ENCODE measurements at regions not wholly inside any gene's neighbourhood (a gene's known extent, or its start where the extent isn't known, plus 50 kb on each side); places are given as distances from the start of the nearest gene placed in this dataset.
A peak's percentile ranks its signal among the peaks of the same experiment; 100 is the strongest.
"Not testable (repeated sequence)": the region's sequence is repeated elsewhere in the genome, so short reads cannot be mapped to it uniquely, and the experiment has no call there.

GRCh38 chr3:180414157-180414556 lies 187.8 kb upstream of the TTC14 start:
- DNase-seq = no peak

DNA sequence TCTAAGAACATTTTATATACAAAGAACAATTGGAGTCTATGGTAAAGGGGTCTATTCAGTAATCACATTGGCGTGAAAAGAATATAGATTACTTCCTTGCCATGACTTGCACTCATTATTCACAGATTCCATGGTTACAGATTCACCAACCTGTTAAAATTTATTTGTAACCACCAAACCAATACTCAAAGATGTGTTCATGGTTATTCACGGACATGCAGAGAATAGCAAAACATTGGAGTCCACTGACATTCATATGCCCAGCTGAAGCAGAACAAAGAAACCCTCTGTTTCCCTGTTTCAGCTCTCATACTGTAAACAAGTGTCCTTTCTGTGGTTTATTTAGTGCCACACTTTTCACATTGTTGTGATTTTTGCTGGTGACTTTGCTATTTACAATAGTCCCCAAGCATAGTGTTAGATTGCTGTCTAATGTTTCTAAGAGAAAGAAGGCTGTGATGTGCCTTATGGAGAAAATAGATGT lies 185.8 kb upstream of the TTC14 start:
- DNase-seq = peak in 8 of 56 donors; percentile 1 to 29 (median 7)

GRCh38 chr3:180417241-180417640 lies 184.7 kb upstream of the TTC14 start:
- DNase-seq = no peak

DNA sequence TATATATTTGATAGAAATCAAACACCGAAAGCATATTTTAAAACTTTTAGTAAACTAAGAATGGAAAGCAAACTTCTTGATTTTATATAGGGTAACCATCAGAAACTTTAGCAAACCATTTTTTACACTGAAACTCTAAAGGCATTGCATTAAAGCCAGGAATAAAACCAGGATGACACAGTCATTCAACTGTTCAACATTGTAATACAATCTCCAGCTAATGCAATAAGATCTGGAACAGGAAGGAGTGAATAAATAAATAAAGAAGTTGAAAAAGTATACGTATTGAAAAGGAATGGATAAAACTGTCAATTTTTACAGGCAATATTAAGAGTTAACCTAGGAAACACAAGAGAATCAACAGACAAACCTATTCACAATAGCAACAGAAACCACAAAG lies 181.9 kb upstream of the TTC14 start:
- DNase-seq = no peak

- no peak for DNase-seq
Measured at GRCh38 chr3:180420804-180421203, 181.2 kb upstream of the TTC14 start.

DNA sequence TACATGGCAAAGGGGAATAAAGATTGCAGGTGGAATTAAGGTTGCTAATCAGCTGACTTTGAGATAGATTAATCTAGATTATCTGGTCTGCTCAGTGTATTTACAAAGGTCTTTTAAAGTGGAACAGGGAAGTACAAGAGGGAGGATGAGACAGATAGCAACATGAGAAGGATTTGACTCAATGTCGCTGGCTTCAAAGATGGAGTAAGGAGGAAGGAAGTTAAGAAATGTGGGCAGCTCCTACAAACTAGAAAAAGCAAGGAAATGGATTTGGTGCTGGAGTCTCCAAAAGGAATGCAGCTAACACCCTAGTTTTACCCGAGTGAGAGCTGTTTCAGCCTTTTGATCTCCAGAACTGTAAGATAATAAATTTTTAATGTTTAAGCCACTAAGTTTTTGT lies 180.7 kb upstream of the TTC14 start:
- DNase-seq = no peak

- DNase-seq = no peak
Measured at GRCh38 chr3:180421721-180422120, 180.2 kb upstream of the TTC14 start.

- DNase-seq = not testable (repeated sequence)
Measured at GRCh38 chr3:180424305-180424704, 177.7 kb upstream of the TTC14 start.

GRCh38 chr3:180430896-180431295 lies 171.1 kb upstream of the TTC14 start:
- no peak for DNase-seq

DNA sequence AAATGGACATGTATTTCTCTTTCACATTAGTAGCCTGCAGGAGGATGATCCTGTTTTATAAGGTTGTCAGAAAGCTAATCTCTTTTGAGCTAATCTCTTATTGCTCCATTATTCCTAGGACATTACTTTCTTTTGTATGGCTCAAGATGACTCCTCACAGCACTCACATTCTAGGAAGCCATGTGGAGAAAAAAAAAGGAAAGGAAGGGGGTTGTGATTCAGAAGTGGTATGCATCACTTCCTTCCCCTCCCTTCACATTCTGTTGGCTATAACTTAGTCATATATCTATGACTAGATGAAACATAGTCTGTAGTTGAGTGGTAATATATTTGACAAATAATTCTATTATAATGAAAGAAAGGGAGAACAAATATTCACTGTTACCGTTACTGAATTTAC lies 168.8 kb upstream of the TTC14 start:
- DNase-seq = no peak

DNA sequence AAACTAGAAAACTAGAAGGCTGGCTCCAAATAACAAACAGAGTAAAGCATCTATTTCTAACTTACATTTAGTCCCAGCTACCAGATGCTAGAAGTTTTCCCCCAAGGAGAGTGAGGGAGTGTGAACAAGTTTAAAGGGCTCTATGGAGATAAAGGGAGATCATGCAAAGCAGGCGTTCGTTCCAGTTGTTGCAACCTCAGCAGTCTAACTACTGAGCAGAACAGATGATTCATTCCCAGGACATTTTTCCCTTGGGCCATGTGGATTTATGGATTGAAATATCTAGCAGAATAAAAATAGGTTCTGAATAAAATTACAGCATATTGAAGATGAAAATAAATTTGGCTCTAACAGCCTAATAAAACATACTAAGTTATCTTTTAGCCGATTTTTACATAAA lies 154.8 kb upstream of the TTC14 start:
- no peak for DNase-seq

DNA sequence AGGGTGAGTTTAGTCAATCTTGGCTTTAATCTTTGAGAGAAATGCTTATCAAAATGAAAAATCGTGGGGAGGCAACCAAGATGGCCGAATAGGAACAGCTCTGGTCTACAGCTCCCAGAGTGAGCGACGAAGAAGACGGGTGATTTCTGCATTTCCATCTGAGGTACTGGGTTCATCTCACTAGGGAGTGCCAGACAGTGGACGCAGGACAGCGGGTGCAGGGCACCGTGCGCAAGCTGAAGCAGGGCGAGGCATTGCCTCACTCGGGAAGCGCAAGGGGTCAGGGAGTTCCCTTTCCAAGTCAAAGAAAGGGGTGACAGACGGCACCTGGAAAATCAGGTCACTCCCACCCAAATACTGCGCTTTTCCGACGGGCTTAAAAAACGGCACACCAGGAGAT lies 153.6 kb upstream of the TTC14 start:
- not testable (repeated sequence) for DNase-seq

DNA sequence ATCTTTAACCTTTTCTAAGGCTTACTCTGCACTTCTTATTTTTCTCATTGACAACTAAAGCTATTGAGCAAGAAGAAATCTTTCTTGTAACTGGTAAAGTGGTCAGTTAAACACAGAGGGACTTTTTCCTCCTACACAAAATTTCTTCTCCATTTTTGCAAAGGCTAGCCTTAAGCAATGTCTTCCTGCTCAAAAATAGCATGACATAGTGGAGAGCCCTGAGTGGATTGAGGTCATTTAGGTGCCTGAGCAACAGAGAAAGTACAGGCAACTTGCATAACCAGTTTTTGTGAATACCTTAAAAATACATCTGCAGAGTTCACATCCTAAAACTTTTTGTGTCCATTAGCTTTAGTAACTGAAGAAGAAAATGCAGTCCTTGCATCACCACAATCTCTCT lies 144.7 kb upstream of the TTC14 start:
- DNase-seq = no peak

DNA sequence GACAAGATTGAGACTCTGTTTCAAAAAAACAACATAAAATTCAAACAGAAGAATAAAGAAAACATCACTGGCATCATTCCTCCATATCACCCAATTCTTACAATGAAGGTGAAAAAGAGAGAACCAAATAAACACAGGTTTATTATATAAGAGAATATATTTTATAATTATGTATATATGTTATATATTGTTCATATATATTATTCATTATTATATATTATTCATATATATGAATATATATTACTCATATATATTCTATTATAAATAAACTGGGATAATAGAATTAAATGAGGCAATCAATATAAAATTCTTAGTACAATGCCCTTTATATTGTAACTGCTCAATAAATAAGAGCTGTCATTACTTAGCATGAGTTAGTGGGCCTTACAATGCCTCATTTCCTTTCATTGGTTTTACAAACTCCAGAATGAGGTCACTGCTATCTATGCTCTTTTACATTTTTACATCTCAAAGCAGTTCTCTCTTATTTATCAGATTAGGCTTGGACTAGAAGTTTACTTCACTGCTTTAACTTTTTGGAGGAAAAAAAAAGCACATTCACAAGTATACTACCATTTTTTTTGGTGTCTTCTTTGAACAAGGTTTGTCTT lies 135.5 kb upstream of the TTC14 start:
- no peak for DNase-seq

DNA sequence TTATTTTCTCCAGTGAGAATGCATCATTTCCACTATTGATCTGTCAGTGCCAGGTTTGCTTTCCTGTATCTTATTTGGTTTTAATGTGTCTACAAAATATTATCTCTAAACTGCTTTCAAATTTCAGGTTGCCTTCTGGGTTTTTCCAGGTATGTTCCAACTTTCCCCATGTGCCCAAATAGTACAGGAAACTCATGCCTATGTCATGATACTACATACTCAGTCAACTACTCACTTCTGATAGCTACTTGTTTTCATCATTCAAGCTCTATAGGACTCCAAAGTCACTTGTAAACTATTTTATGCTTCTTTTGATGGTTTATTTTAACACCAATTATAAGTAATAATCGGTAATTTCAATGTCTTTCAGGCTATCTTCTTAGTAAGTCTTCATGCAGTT lies 134.8 kb upstream of the TTC14 start:
- no peak for DNase-seq

DNA sequence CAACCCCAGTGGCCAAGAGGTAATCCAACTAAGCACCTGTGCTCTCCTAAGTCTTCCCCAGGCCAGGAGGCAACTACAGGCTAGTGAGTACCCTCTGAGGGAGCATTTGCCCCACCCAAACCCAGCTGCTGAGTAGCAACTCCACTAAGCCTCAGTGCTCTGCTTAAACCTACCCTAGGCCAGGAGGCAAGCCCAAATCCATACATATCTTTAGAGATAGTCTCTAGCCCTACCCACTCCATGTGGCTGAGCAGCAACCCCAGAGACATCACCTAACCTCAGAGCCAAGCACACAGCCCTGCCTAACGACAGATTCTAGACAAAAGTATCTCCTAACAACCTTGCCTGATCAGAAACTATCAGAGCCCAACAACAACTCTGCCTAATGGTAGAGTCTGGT lies 132.8 kb upstream of the TTC14 start:
- DNase-seq = no peak

- DNase-seq = no peak
Measured at GRCh38 chr3:180478695-180479094, 123.3 kb upstream of the TTC14 start.

GRCh38 chr3:180492047-180492446 lies 109.9 kb upstream of the TTC14 start:
- no peak for DNase-seq

DNA sequence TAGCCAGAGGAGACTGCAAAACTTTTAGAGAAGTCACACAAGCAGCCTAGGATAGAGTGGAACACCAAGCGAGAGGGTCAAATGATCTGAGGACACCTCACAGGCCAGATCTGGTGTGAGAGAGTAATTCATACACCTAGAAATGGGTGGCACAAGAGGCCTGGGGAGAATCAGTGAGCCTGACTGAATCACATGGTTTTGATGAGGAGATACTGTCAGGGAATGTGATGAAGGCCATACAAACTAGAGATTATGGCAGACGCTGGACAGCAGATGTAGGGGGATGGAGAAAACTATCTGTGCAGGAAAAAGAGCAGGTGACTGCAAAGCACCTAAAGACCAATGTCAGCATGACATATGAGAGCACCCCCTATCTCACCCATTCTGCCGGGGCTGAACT lies 105.0 kb upstream of the TTC14 start:
- DNase-seq = no peak

GRCh38 chr3:180516368-180516767 lies 85.6 kb upstream of the TTC14 start:
- DNase-seq = no peak

DNA sequence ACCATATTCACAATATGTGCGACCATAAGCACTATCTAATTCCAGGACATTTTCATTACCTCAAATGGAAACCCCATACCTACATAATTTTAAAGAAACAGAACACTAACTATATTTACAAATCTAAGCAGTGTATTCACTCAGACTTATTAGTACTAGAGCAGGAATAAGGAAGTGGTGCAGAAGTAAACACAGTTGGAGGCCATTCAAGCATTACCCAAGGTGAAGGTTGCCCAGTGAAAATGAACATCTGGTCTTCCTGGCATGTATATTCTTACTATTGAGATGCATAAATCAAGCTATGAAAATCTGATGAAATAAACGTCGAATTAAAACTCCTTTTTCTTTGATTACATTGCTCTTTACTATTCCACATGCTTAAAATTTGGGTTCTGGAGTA lies 78.9 kb upstream of the TTC14 start:
- no peak for DNase-seq

DNA sequence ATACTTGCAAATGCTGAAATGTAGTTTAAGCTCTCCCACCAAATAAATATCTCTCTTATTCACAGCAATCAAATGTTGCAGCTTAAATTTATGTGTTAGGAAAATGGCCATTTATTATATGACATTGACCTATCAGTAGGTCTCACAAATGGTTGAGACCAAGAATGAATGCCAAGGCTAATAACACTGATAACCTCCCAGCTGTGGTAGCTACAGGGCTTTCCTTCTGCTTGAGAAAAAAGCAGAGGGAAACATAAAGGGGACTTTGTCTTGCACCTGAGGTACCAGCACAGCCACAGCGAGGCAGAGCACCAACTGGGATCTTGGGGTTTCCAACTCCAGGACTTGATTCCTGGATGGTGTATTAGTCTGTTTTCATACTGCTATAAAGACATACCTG lies 73.1 kb upstream of the TTC14 start:
- DNase-seq = no peak

- no peak for DNase-seq
Measured at GRCh38 chr3:180529778-180530177, 72.2 kb upstream of the TTC14 start.

- no peak for DNase-seq
Measured at GRCh38 chr3:180530276-180530675, 71.7 kb upstream of the TTC14 start.

Measured in amygdala (tissue), 56 donors.